ENCODE measurements at regions not wholly inside any gene's neighbourhood (a gene's known extent, or its start where the extent isn't known, plus 50 kb on each side); places are given as distances from the start of the nearest gene placed in this dataset.

DNA sequence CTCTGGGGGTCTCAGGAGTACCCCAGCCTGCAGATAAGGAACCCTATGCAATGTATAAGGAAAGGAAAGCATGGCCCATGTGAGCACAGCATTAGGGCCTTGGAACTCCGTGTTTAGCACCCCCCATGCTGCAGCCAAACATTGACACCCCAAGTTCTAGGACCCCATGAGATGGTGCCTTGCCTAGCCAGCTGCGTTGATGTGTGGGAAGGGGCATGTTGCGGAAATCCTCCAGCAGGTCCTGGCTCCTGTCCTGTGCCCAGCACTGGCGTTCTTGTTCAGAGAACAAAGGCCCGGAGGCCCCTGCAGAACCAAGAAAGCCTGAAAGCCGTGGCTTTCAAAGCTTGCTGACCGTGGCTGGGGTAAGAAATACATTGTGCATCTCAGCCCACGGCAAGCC lies 99.4 kb upstream of the DIO3 start:
- Histone ChIP-seq H3K27me3 (ENCODE audit: insufficient read depth, low read depth) (no peaks in the 10 kb centered on the region; the same call in 1 of the 2 replicates), H3K27ac (no peak overlapping the region), H3K36me3 (ENCODE audit: insufficient read depth) (no peaks in the 10 kb centered on the region), H2AFZ (ENCODE audit: low read depth) (no peak overlapping the region), H3K4me2 (no peak overlapping the region), H4K20me1 (ENCODE audit: insufficient read depth) (no peaks in the 10 kb centered on the region), H3K9ac (no peak overlapping the region), H3K4me3 (IDR thresholded peaks at IDR 0.05; ENCODE audit: insufficient read depth, low read depth, low read length) (no peak overlapping the region), H3K4me1 (ENCODE audit: low read depth, poor library complexity, severe bottlenecking) (no peaks in the 10 kb centered on the region), H3K79me2 (ENCODE audit: insufficient read depth, low read depth) (no peaks in the 10 kb centered on the region)
- TF ChIP-seq, protein P1, sequence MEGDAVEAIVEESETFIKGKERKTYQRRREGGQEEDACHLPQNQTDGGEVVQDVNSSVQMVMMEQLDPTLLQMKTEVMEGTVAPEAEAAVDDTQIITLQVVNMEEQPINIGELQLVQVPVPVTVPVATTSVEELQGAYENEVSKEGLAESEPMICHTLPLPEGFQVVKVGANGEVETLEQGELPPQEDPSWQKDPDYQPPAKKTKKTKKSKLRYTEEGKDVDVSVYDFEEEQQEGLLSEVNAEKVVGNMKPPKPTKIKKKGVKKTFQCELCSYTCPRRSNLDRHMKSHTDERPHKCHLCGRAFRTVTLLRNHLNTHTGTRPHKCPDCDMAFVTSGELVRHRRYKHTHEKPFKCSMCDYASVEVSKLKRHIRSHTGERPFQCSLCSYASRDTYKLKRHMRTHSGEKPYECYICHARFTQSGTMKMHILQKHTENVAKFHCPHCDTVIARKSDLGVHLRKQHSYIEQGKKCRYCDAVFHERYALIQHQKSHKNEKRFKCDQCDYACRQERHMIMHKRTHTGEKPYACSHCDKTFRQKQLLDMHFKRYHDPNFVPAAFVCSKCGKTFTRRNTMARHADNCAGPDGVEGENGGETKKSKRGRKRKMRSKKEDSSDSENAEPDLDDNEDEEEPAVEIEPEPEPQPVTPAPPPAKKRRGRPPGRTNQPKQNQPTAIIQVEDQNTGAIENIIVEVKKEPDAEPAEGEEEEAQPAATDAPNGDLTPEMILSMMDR (conservative IDR thresholded peaks at IDR 0.05; ENCODE audit: low read depth, low read length) = no peak

DNA sequence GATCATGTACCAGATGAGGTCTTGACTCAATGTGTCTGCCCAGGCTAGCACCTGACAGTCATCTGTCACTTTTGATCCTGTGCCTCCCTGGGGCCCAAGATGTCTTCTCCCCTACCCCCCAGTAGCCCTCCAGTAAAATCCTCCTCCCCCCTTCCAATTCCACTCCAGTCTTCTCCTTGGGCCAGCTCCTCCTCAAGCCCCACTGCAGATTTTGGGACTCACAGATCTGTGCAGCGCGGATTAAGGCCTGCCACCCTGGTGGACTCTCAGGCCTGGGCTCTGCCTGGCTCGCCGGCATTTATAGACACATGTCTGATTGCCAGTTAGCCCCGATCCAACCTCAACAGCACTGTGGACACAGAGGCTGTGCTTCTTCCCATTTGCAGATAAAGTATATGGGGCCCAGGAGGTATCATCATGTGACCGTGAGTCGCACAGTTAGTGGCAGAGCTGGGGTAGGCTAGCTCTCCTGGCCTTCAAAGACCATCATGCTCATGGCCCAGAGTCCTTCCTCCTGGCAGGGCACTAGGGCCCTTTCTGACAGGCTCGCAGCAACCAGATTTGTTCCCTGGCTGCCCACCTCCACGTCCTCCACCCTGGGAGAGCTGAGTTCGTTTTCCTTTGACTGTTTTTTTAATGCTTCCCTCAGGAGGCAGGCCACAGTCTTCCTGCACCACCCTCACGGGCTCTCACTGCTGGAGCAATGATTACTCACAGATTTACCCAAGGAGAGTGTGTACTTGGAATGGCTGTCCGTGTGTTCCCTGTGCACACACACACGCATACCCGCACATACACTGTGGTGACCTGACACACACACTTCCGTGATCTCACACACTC lies 98.3 kb upstream of the DIO3 start:
- Histone ChIP-seq H2AFZ (ENCODE audit: low read depth) (no peak overlapping the region), H3K4me3 (IDR thresholded peaks at IDR 0.05; ENCODE audit: insufficient read depth, low read depth, low read length) (no peak overlapping the region), H3K79me2 (ENCODE audit: insufficient read depth, low read depth) (no peaks in the 10 kb centered on the region), H3K9ac (no peak overlapping the region), H3K27ac (no peak overlapping the region), H4K20me1 (ENCODE audit: insufficient read depth) (no peaks in the 10 kb centered on the region), H3K27me3 (ENCODE audit: insufficient read depth, low read depth) (no peaks in the 10 kb centered on the region; the same call in 1 of the 2 replicates), H3K4me2 (no peak overlapping the region), H3K4me1 (ENCODE audit: low read depth, poor library complexity, severe bottlenecking) (no peaks in the 10 kb centered on the region), H3K36me3 (ENCODE audit: insufficient read depth) (no peaks in the 10 kb centered on the region)
- TF ChIP-seq, protein P1 (conservative IDR thresholded peaks at IDR 0.05; ENCODE audit: low read depth, low read length) = no peak

DNA sequence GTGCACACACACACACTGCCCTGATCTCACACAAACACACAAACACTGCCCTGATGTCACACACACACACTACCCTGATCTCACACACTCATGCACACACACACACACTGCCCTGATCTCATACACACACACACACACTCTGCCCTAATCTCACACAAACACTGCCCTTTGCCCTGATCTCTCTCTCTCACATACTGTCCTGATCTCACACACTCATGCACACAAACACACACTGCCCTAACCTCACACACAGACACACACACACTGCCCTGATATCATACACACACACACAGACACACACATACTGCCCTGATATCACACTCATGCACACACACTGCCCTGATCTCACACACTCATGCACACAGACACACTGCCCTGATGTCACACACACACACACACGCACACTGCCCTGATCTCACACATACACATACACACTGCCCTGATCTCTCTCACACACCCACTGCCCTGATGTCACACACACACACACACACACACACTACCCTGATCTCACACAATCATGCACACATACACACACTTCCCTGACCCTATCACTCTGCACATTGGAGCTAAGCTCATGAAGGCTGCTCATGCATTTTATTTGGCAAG lies 97.6 kb upstream of the DIO3 start:
- Histone ChIP-seq H3K4me1 (ENCODE audit: low read depth, poor library complexity, severe bottlenecking) (no peaks in the 10 kb centered on the region), H3K4me2 (no peak overlapping the region), H2AFZ (ENCODE audit: low read depth) (no peak overlapping the region), H3K79me2 (ENCODE audit: insufficient read depth, low read depth) (no peaks in the 10 kb centered on the region), H3K9ac (no peak overlapping the region), H3K4me3 (IDR thresholded peaks at IDR 0.05; ENCODE audit: insufficient read depth, low read depth, low read length) (no peak overlapping the region), H3K27ac (no peak overlapping the region), H3K36me3 (ENCODE audit: insufficient read depth) (no peaks in the 10 kb centered on the region), H4K20me1 (ENCODE audit: insufficient read depth) (no peaks in the 10 kb centered on the region), H3K27me3 (ENCODE audit: insufficient read depth, low read depth) (no peaks in the 10 kb centered on the region; the same call in 1 of the 2 replicates)
- TF ChIP-seq, protein P1 (conservative IDR thresholded peaks at IDR 0.05; ENCODE audit: low read depth, low read length) = no peak

DNA sequence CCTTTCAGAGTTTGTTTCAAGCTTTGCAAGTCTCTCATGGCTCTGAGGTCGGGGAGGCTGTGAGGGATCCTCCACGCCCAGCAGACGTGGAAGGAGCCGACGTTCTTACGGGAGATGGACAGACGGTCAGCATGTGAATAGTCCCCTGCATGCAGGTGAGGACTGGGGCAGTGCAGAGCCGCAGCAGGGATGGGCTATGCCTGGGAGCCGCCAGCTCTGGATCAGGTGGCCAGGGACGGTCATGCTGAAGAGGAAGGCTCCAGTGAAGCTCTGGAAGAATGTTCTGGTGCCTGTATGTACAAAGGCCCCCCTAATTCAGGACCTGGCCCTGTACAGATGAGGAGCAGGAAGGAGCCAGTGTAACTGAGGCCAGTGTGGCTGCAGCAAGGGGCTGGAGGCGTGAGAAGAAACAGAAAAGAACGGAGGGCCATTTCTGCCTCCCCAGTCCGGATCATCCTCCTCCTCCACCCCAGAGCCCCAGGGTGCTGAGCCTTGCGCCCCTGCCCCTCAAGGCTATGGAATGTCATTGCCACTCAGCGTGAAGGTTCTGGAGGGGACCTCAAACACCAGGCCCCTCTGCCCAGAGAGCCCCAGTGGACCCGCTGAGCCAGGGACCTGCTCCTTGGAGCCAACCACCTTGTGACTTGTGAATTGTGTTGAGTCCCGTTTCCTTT lies 96.8 kb upstream of the DIO3 start:
- TF ChIP-seq, protein P1 (conservative IDR thresholded peaks at IDR 0.05; ENCODE audit: low read depth, low read length) = no peak
- H3K4me1 ChIP-seq (ENCODE audit: low read depth, poor library complexity, severe bottlenecking) = no peaks in the 10 kb centered on the region
- peaks cover 4% of the 10 kb centered on the region; the same call in 1 of the 2 replicates for H3K27me3 ChIP-seq (ENCODE audit: insufficient read depth, low read depth)
- no peak overlapping the region for H3K27ac ChIP-seq
- no peaks in the 10 kb centered on the region for H3K79me2 ChIP-seq (ENCODE audit: insufficient read depth, low read depth)
- no peak overlapping the region for H3K4me3 ChIP-seq (IDR thresholded peaks at IDR 0.05; ENCODE audit: insufficient read depth, low read depth, low read length)
- no peaks in the 10 kb centered on the region for H3K36me3 ChIP-seq (ENCODE audit: insufficient read depth)
- no peaks in the 10 kb centered on the region for H4K20me1 ChIP-seq (ENCODE audit: insufficient read depth)
- no peak overlapping the region for H2AFZ ChIP-seq (ENCODE audit: low read depth)
- no peak overlapping the region for H3K4me2 ChIP-seq
- no peak overlapping the region for H3K9ac ChIP-seq
